ENCODE measurements at regions not wholly inside any gene's neighbourhood (a gene's known extent, or its start where the extent isn't known, plus 50 kb on each side); places are given as distances from the start of the nearest gene placed in this dataset.

DNA sequence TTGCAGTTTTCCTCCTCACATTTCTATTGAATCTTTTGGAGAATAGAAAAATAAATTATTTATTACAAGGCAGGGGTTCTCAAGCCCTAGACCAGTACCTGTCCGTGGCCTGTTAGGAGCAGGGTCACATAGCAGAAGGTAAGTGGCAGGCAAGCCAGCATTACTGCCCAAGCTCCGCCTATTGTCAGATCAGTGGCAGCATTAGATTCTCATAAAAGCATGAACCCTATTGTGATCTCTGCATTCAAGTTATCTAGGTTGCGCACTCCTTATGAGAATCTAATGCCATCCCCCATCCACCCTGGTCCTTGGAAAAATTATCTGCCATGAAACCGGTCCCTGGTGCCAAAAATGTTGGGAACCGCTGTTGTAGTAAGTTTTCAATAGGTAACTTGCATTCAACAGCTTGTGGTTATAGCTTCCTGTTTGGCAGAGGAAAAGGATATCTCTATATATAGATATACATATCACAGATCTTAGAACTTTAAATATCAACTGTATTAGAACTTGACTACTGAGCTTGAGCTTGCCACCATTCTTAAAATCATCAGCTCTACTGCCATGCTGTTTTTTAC, 165.1 kb downstream of the AHR start:
- no peak for TF ChIP-seq POLR2A (IDR thresholded peaks at IDR 0.05)
- TF ChIP-seq, protein P1, sequence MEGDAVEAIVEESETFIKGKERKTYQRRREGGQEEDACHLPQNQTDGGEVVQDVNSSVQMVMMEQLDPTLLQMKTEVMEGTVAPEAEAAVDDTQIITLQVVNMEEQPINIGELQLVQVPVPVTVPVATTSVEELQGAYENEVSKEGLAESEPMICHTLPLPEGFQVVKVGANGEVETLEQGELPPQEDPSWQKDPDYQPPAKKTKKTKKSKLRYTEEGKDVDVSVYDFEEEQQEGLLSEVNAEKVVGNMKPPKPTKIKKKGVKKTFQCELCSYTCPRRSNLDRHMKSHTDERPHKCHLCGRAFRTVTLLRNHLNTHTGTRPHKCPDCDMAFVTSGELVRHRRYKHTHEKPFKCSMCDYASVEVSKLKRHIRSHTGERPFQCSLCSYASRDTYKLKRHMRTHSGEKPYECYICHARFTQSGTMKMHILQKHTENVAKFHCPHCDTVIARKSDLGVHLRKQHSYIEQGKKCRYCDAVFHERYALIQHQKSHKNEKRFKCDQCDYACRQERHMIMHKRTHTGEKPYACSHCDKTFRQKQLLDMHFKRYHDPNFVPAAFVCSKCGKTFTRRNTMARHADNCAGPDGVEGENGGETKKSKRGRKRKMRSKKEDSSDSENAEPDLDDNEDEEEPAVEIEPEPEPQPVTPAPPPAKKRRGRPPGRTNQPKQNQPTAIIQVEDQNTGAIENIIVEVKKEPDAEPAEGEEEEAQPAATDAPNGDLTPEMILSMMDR (IDR thresholded peaks at IDR 0.05) = no peak
